ENCODE measurements at regions not wholly inside any gene's neighbourhood (a gene's known extent, or its start where the extent isn't known, plus 50 kb on each side); places are given as distances from the start of the nearest gene placed in this dataset.

DNA sequence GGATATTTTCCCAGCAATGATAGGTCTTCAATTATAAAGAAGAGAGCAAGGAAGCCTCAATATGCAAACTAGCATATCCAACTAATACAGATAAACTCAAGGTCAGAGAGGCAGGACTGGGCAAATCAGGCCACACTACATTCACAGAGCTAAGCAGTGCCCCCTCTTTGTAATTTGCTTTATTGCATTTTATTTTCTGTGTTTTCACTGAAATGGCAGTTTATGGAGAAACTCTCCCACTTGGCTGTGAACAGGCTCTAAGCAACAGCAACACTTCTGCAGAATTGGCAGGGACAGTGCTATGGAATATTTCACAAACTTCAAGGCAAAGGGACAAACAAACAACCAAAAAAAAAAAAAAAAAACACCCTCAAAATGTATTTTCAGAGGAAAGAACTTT is 93.4 kb upstream of the SOD1 start:
- DNase-seq (ENCODE audit: low read depth), result no peak

DNA sequence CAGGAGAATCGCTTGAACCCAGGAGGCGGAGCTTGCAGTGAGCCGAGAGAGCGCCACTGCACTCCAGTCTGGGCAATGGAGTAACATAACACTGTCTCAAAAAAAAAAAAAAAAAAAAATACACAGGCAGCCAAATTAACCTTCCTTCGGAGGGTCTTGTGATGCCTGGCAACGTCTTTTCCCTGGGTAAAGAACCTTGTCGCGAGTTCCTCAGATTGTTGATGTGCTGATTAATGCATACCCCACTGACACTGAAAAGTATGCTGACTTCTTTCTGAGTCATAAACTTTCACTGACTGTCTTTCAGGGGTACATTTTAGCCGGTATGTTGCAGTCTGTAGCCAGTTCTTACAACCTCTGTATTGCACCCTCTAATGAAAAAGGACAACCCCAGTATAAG is 95.1 kb upstream of the SOD1 start:
- no peak for DNase-seq (ENCODE audit: low read depth)

- DNase-seq (ENCODE audit: low read depth), result no peak
Observed at GRCh38 chr21:31560479-31560878, 99.0 kb upstream of the SOD1 start.

DNA sequence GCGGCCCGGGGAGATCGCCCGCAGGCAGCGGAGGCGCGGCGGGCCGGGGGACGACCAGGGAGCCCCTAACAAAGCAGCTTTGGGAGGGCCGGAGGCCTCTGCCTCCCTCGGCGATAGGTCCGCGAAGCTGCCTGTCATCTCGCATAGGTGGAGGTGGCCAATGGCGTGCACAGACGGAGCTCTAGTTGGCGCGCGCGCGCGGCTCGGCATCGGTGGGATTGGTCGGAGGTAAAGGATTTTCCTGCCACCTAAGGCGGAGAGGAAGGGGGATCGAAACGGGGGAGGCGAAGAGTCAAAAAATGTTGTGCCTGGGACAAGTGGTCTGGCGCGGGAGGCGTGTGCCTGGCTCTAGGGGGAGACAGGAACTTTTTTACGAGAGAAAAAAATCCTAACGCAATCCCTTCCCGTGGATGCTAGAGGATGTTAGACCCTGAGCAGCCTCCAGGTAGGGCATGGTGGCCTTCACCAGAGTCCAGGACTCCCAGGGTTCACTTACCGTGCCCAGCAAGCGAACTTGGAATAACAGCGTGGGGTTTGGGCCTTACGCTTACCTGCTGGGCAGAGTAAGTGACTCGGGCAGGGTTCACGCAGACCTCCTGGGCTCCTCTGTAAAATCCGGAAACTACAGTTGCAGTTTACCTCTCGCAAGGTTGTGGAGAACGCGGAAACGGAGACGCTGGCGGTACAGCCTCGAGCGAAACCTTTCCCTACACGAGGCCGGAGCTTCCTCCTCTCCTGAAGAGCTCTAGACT is 99.9 kb upstream of the SOD1 start:
- peak; percentile 80 for DNase-seq (ENCODE audit: low read depth)

GRCh38 chr21:31558962-31559367 is 100.5 kb upstream of the SOD1 start:
- peak; percentile 70 for DNase-seq (ENCODE audit: low read depth)

- DNase-seq (ENCODE audit: low read depth), result no peak
Observed at GRCh38 chr21:31558189-31558961, 101.1 kb upstream of the SOD1 start.

DNA sequence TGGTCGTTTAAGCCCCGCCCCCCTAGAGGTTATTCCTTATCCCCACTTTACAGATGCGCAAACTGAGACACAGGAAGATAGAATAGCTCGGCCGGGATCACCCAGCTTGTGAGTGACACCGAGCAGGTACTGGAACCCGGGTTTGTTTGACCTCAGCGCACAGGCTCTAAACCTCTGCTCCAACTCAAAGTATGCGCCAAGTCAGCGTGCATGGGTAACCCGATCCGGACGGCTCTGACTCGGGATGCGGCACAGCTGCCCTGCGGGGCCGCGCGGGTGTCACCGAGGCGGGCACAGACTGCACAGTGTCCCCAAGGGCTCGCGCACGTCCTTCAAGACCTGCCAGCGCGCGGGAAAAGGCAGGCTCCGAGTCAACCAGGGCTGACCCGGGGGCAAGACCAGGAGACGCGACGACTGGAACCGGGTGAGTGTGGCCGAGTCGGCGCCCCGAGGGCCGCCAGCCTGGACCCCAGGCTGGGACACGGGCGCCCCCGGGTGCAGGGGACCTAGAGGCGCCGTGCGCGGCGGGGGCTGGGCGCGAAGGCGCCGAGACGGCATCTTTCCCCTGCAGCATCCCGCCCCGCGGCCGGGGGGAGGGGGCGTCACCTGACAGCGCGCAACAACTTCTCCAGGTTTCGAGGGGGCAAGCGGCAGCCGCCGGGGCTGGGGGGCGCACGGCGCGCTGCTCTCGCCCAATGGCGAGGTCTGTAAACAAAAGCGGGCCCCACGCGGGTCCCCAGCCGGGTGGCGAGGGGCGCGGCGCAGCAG is 101.9 kb upstream of the SOD1 start:
- no peak for DNase-seq (ENCODE audit: low read depth)

DNA sequence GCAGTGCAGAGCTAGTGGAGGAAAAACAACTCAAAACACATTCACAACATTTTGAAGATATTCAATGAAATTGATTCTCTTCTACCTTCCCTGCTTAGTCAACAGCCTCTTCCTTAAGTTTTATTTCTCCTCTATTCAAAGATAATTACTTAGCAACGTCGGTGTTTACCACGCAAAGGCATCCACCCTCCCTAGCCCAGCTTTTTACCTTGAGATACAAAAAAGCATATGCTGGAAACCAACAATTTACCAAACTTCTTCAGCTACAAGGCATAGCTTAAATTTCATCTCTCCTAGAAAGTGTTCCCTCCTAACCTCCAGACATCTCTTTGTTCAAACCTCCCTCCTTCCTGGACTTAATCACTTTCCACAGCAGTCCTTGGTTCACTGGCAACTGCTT is 102.8 kb upstream of the SOD1 start:
- no peak for DNase-seq (ENCODE audit: low read depth)

DNA sequence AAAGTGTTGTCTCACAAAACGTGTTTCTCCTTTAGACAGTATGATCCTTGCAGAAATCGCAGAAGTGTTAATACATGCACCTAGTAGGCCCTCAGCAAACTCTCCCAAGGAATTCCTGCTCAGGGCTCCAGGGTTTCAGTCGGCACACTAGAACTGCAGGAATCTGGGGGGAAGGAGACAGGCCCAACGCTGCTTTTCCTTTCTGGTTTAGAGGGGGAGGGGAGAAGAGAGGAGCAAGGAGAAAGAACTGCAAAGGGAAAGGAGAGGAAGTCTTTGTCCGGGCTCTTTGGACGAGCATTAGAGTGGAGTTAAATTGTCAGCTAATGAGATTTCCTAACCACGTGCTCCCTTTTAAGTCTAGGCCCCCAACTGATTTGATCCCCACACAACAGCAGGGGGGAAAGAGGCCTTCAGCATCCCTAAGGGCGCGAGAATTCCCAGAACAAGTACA is 103.7 kb upstream of the SOD1 start:
- DNase-seq (ENCODE audit: low read depth), result no peak

GRCh38 chr21:31554511-31555022 is 104.9 kb upstream of the SOD1 start:
- DNase-seq (ENCODE audit: low read depth), result no peak

- no peak for DNase-seq (ENCODE audit: low read depth)
Observed at GRCh38 chr21:31553926-31554325, 105.6 kb upstream of the SOD1 start.

DNA sequence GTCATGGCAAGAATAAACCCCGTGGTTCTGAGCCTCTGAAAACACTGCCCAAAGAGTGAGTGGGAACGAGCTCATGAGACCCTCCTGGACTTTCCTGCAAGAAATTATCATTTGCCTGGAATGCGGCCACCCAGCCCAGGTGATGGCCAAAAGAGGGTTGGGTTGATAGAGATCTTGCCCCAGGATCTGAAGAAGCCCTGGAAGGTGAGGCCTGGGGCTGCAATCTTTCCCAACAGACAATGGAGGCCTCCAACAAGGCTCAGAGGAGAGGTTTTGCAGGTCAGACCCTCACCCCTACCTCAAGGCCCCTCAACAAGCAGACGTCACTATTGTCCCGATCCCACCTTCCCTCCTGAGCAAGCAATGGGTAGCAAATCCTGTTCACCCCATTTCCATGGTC is 106.0 kb upstream of the SOD1 start:
- no peak for DNase-seq (ENCODE audit: low read depth)

- DNase-seq (ENCODE audit: low read depth), result no peak
Observed at GRCh38 chr21:31552826-31553225, 106.7 kb upstream of the SOD1 start.

DNA sequence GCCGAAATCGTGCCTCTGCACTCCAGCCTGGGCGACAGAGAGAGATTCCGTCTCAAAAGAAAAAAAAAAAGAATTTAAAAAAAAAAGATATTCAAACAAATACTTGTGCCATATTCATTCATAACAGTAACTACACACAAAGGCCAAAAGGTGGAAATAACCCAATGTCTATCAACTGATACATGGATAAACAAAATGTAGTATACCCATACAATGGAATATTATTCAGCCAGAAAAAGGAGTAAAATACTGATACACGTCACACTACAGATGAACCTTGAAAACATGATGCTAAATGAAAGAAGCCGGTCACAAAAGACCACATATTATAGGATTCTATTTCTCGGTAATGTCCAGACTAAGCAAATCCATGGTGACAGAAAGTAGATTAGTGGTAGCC is 109.4 kb upstream of the SOD1 start:
- no peak for DNase-seq (ENCODE audit: low read depth)

GRCh38 chr21:31548688-31549087 is 110.8 kb upstream of the SOD1 start:
- DNase-seq (ENCODE audit: low read depth), result no peak

DNA sequence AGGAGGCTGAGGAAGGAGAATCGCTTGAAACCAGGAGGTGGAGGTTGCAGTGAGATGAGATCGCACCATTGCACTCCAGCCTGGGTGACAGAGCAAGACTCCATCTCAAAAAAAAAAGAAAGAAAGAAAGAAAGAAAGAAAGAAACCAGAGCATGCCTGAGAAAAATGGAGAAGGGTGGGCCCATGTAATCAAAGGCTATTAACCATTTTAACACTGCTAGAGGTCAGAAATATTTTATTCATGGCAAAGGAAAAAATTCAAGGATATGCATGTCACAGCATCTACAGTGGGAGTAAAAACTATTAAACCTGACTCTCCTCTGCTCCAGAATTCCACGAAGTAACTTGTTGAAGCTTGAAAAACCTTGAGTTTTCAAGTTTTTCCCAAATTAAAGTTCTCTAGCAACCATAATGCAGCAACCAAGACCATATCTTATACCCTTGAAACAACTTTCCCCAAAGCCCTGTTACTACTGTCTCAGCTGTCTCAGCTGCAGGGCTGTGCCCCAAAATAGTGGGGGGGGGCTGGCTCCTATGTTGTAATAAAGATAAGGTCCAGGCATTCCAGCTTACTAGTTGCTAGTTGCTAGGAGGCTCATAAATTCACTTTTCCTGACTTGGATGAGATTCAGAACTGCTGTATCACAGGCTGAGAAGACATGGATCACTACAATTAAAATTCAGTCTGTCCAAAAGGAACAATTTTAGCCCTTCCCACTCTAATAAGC is 112.9 kb upstream of the SOD1 start:
- DNase-seq (ENCODE audit: low read depth), result no peak

DNA sequence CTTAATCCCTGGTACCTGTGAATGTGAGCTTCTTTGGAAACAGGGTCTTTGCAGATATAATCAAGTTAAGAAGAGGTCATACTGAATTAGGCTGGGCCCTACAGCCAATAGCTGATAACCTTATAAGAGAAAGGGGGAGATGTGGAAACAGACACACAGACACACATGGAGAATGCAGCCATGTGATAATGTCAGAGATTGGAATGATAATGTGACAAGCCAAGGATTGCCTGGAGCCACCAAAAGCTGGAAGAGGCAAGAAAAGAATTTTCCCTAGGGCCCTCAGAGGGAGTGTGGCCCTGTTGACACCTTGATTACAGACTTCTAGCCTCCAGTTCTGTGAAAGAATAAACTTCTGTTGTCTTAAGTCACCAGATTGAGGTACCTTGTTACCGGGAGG is 114.5 kb upstream of the SOD1 start:
- no peak for DNase-seq (ENCODE audit: low read depth)

- no peak for DNase-seq (ENCODE audit: low read depth)
Observed at GRCh38 chr21:31543191-31543590, 116.3 kb upstream of the SOD1 start.

- no peak for DNase-seq (ENCODE audit: low read depth)
Observed at GRCh38 chr21:31538816-31539215, 120.7 kb upstream of the SOD1 start.

DNA sequence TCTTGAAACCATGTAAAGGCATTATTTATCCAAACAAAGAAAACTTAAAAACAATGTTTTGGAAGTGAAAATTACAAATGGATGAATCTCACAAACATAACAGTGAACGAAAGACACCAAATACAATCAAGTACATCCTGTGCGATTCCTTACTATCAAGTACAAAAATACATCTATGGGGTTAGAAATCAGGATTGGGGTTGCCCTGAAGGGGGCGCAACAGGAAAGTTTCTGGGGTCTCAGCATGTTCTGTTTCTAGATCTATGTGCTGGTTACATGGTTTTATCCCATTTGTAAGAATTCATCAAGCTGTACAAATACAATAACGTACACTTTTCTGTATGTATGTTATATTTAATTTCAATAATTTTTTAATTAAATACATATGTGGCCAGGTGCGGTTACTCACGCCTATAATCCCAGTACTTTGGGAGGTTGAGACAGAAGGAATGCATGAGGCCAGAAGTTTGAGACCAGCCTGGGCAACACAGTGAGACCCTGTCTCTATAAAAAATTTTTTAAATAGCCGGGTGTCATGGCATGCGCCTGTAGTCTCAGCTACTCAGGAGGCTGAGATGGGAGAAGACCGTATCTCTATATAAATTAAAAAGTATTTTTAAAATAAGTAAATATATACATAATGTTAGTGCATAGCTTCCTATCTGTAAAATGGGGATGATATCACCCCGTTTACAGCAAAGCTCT is 121.5 kb upstream of the SOD1 start:
- DNase-seq (ENCODE audit: low read depth), result no peak

GRCh38 chr21:31536138-31536537 is 123.4 kb upstream of the SOD1 start:
- no peak for DNase-seq (ENCODE audit: low read depth)
